ENCODE measurements at regions not wholly inside any gene's neighbourhood (a gene's known extent, or its start where the extent isn't known, plus 50 kb on each side); places are given as distances from the start of the nearest gene placed in this dataset.

DNA sequence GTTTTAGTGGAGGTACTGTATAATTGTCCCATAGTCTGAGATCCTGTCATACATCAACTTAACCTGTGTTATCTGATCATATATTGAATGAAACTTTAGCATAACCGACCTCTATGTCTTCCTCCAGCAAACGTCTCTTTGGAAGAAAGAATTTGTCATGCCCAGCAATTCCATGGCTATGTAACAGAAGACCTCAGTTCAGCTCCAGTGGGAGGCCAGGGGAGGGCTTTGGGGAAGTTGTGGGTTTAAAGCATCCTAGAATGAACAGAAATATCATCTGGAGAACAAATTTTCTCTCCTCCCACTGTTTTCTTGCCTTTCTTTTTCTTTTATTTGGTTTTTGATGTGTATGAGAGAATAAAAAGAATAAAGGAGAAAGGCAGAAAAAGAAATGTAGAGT is 164.5 kb downstream of the GAS1 start:
- H3K4me1 ChIP-seq (ENCODE audit: control insufficient read depth in 3 of 3, insufficient read depth in 3 of 3, low read length in 3 of 3), result no peaks in the 10 kb centered on the region
- no peak overlapping the region for H3K4me3 ChIP-seq (ENCODE audit: low read length in 3 of 3)
- H3K27me3 ChIP-seq (ENCODE audit: control insufficient read depth in 3 of 3, insufficient read depth in 3 of 3, low read length in 3 of 3), result peaks cover 0 to 2% (median 0%) of the 10 kb centered on the region in 3 donors
- H3K9me3 ChIP-seq (ENCODE audit: control insufficient read depth in 3 of 3, low read length in 3 of 3), result no peaks in the 10 kb centered on the region
- no peaks in the 10 kb centered on the region for H3K36me3 ChIP-seq (ENCODE audit: control insufficient read depth in 3 of 3, insufficient read depth in 3 of 3, low read length in 3 of 3)
- no peak overlapping the region for H3K9ac ChIP-seq (ENCODE audit: low read depth in 1 of 3, low read length in 3 of 3)
- H3K27ac ChIP-seq (ENCODE audit: low read depth, low read length), result no peak overlapping the region

DNA sequence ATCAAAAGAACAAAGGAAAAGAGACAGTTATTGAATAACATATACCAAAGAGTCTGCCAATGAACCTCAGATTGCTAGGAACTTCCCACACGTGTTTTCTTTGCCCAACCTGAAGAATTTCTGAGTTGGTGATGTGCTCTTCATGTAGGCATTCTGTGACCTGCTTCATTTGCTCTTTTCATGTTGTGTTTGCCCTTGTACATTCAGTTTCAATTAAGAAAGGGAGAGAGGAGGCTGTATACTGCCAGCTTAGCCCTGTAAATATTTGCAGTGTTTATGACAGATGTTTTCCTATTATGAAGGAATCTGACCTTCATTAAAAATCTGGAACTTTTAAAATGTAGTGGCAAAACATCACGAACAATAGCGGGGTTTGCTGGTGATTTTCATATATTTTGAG is 168.5 kb downstream of the GAS1 start:
- Histone ChIP-seq H3K4me1 (ENCODE audit: control insufficient read depth in 3 of 3, insufficient read depth in 3 of 3, low read length in 3 of 3) (peaks cover 0 to 1% (median 0%) of the 10 kb centered on the region in 3 donors), H3K9me3 (ENCODE audit: control insufficient read depth in 3 of 3, low read length in 3 of 3) (no peaks in the 10 kb centered on the region), H3K4me3 (ENCODE audit: low read length in 3 of 3) (no peak overlapping the region), H3K27ac (ENCODE audit: low read depth, low read length) (no peak overlapping the region), H3K27me3 (ENCODE audit: control insufficient read depth in 3 of 3, insufficient read depth in 3 of 3, low read length in 3 of 3) (no peaks in the 10 kb centered on the region), H3K36me3 (ENCODE audit: control insufficient read depth in 3 of 3, insufficient read depth in 3 of 3, low read length in 3 of 3) (no peaks in the 10 kb centered on the region), H3K9ac (ENCODE audit: low read depth in 1 of 3, low read length in 3 of 3) (no peak overlapping the region)

DNA sequence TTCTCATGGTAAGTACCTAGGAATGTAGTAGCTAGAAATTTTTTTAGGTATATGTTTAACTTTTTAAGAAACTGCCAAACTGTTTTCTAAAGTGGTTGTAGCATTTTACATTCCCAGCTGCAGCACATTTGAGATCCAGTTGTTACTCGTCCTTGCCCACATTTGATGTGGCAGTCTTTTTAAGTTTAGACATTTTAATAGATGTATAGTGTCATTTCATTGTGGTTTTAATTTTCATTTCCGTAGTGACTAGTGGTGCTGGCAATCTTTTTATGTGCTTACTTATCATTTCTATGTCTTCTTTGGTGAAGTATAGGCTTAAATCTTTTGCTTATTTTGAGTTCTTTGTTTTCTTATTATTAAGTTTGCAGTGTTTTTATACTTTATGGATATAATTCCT is 171.6 kb downstream of the GAS1 start:
- Histone ChIP-seq H3K36me3 (ENCODE audit: control insufficient read depth in 3 of 3, insufficient read depth in 3 of 3, low read length in 3 of 3) (no peaks in the 10 kb centered on the region), H3K9ac (ENCODE audit: low read depth in 1 of 3, low read length in 3 of 3) (no peak overlapping the region), H3K27me3 (ENCODE audit: control insufficient read depth in 3 of 3, insufficient read depth in 3 of 3, low read length in 3 of 3) (no peaks in the 10 kb centered on the region), H3K27ac (ENCODE audit: low read depth, low read length) (no peak overlapping the region), H3K9me3 (ENCODE audit: control insufficient read depth in 3 of 3, low read length in 3 of 3) (no peaks in the 10 kb centered on the region), H3K4me1 (ENCODE audit: control insufficient read depth in 3 of 3, insufficient read depth in 3 of 3, low read length in 3 of 3) (peaks cover 0 to 3% (median 0%) of the 10 kb centered on the region in 3 donors), H3K4me3 (ENCODE audit: low read length in 3 of 3) (no peak overlapping the region)

DNA sequence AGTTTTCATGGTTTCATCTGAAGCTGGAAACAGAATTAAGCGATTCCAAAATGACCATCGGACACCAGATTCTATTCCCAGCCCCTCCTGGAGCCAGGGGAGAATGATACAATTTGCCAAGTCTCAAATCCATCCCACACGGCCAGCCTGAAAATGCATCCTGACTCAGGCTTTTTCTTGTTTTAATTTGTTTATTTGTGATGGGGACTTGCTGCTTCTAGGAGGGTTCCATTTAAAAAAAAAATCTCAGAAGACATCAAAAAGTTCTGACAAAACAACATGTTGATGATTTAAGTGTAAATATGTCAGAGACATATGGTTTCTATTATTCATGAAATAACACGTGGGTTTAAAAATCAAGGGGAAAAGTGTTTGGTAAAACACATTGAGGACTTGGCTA is 173.2 kb downstream of the GAS1 start:
- Histone ChIP-seq H3K27ac (ENCODE audit: low read depth, low read length) (no peak overlapping the region), H3K9ac (ENCODE audit: low read depth in 1 of 3, low read length in 3 of 3) (no peak overlapping the region), H3K36me3 (ENCODE audit: control insufficient read depth in 3 of 3, insufficient read depth in 3 of 3, low read length in 3 of 3) (no peaks in the 10 kb centered on the region), H3K4me1 (ENCODE audit: control insufficient read depth in 3 of 3, insufficient read depth in 3 of 3, low read length in 3 of 3) (peaks cover 0 to 3% (median 0%) of the 10 kb centered on the region in 3 donors), H3K9me3 (ENCODE audit: control insufficient read depth in 3 of 3, low read length in 3 of 3) (no peaks in the 10 kb centered on the region), H3K4me3 (ENCODE audit: low read length in 3 of 3) (no peak overlapping the region), H3K27me3 (ENCODE audit: control insufficient read depth in 3 of 3, insufficient read depth in 3 of 3, low read length in 3 of 3) (no peaks in the 10 kb centered on the region)

DNA sequence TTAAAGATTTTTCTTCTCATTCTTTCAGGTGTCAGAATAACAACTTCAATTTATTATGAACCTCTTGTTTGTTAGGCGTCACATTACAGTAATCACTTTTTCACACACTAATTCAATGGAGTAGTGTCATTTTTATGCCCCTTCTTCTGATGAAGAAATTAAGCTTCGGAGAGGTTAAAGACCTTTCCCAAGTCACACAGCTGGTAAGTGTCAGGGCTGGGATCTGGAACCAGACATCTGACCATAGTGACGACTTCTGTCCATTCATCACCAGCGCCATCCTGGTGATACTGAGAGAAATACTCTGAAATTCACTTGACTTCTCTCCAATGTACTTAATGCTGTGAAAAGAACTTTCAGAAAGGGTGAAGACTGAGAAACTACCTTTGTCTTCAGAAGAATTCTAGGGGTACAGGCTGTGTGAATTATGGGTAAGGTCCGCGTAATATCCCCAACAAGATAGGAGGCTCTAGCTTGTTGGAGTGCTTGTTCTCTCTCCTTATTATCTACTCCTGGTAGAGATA is 173.8 kb downstream of the GAS1 start:
- Histone ChIP-seq H3K27ac (ENCODE audit: low read depth, low read length) (no peak overlapping the region), H3K4me3 (ENCODE audit: low read length in 3 of 3) (no peak overlapping the region), H3K36me3 (ENCODE audit: control insufficient read depth in 3 of 3, insufficient read depth in 3 of 3, low read length in 3 of 3) (no peaks in the 10 kb centered on the region), H3K4me1 (ENCODE audit: control insufficient read depth in 3 of 3, insufficient read depth in 3 of 3, low read length in 3 of 3) (peaks cover 0 to 3% (median 0%) of the 10 kb centered on the region in 3 donors), H3K9me3 (ENCODE audit: control insufficient read depth in 3 of 3, low read length in 3 of 3) (no peaks in the 10 kb centered on the region), H3K9ac (ENCODE audit: low read depth in 1 of 3, low read length in 3 of 3) (no peak overlapping the region), H3K27me3 (ENCODE audit: control insufficient read depth in 3 of 3, insufficient read depth in 3 of 3, low read length in 3 of 3) (no peaks in the 10 kb centered on the region)

DNA sequence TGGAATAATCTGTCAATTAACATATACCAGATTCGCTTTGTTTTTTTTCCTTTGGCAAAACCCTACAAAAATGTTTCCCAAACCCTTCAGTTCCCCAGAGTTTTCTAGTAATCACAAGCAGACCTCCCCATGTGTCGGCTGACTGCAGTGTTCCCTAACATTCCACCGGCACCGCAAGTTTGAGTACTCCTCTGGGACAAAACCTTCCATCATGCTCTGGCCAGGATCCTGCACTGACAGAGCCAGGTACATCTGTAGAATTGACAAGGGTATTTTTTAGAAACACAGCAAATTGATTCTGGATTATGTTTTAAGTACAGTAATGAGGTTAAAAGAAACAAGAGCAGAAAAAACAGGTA is 174.7 kb downstream of the GAS1 start:
- Histone ChIP-seq H3K4me3 (ENCODE audit: low read length in 3 of 3) (no peak overlapping the region), H3K9me3 (ENCODE audit: control insufficient read depth in 3 of 3, low read length in 3 of 3) (no peaks in the 10 kb centered on the region), H3K27me3 (ENCODE audit: control insufficient read depth in 3 of 3, insufficient read depth in 3 of 3, low read length in 3 of 3) (no peaks in the 10 kb centered on the region), H3K4me1 (ENCODE audit: control insufficient read depth in 3 of 3, insufficient read depth in 3 of 3, low read length in 3 of 3) (peaks cover 0 to 3% (median 0%) of the 10 kb centered on the region in 3 donors), H3K36me3 (ENCODE audit: control insufficient read depth in 3 of 3, insufficient read depth in 3 of 3, low read length in 3 of 3) (no peaks in the 10 kb centered on the region), H3K27ac (ENCODE audit: low read depth, low read length) (no peak overlapping the region), H3K9ac (ENCODE audit: low read depth in 1 of 3, low read length in 3 of 3) (no peak overlapping the region)

DNA sequence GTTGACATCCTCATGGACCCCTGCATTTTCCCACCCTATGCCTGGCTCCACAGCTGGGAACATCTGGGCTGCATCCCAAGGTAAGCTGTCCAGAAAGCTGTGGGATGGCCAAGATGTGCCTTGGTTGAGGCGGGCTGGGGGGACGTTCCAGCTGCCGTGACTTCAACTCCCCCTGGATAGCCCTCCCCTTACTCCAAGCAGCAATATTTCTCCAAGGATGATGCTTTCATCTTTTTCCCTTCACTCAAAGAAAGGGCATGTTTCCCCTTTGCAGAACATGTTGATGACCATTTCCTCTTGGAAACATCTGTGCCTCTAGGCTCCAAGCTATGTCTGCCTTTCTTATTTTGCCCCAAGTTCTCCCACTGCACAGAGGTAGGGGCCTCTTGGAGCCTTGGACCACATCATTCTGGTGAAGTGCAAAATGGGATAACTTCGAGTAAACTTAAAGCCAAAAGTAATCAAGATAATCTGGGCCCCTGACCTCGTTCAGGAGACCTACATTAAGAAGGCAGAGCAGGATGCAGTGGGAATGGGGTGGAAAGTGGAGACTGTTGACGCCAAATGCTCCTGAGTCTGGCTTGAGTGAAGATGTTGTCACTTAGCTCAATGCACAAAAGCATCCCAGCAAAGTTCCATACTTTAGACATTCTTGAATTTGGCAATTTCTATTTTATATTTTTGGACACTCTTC is 175.2 kb downstream of the GAS1 start:
- Histone ChIP-seq H3K27ac (ENCODE audit: low read depth, low read length) (no peak overlapping the region), H3K4me1 (ENCODE audit: control insufficient read depth in 3 of 3, insufficient read depth in 3 of 3, low read length in 3 of 3) (peaks cover 0 to 3% (median 0%) of the 10 kb centered on the region in 3 donors), H3K4me3 (ENCODE audit: low read length in 3 of 3) (no peak overlapping the region), H3K9ac (ENCODE audit: low read depth in 1 of 3, low read length in 3 of 3) (no peak overlapping the region), H3K36me3 (ENCODE audit: control insufficient read depth in 3 of 3, insufficient read depth in 3 of 3, low read length in 3 of 3) (no peaks in the 10 kb centered on the region), H3K27me3 (ENCODE audit: control insufficient read depth in 3 of 3, insufficient read depth in 3 of 3, low read length in 3 of 3) (no peaks in the 10 kb centered on the region), H3K9me3 (ENCODE audit: control insufficient read depth in 3 of 3, low read length in 3 of 3) (no peaks in the 10 kb centered on the region)

DNA sequence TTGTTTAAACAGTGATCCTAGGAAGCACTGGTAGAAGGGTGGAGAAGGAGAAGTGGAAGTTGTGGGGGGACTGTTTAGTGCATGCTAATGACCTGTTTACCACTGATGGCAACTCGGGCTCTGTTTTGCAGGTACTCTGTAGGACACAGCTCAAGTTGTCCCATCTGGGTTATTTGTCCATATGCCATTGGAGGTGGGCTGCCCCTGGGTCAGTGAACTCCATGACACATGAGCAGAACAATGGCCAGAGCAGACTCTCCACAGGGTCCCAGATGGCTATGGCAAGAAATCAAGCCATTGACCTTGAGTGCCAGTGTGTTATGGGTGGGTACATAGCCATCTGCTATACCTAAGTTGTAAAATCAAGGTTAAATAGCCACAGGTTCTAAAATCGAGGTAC is 175.9 kb downstream of the GAS1 start:
- no peaks in the 10 kb centered on the region for H3K9me3 ChIP-seq (ENCODE audit: control insufficient read depth in 3 of 3, low read length in 3 of 3)

DNA sequence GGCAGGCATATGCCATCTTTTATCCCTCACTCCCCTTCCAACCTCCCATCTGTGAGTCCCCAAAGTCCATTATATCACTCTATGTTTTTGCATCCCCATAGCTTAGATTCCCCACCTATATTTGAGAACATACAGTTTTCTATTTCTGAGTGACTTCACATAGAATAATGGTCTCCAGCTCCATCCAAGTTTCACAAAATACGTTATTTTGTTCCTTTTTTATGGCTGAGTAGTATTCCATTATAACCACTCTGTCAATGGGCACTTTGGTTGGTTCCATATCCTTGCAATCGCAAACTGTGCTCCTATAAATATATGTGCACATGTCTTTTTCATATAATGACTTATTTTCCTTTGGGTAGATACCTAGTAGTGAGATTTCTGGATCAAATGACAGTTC is 178.6 kb downstream of the GAS1 start:
- Histone ChIP-seq H3K27me3 (ENCODE audit: control insufficient read depth in 3 of 3, insufficient read depth in 3 of 3, low read length in 3 of 3) (peaks cover 0 to 4% (median 0%) of the 10 kb centered on the region in 3 donors), H3K9ac (ENCODE audit: low read depth in 1 of 3, low read length in 3 of 3) (no peak overlapping the region), H3K4me3 (ENCODE audit: low read length in 3 of 3) (no peak overlapping the region), H3K36me3 (ENCODE audit: control insufficient read depth in 3 of 3, insufficient read depth in 3 of 3, low read length in 3 of 3) (no peaks in the 10 kb centered on the region), H3K9me3 (ENCODE audit: control insufficient read depth in 3 of 3, low read length in 3 of 3) (no peaks in the 10 kb centered on the region), H3K27ac (ENCODE audit: low read depth, low read length) (no peak overlapping the region), H3K4me1 (ENCODE audit: control insufficient read depth in 3 of 3, insufficient read depth in 3 of 3, low read length in 3 of 3) (peaks cover 0 to 2% (median 1%) of the 10 kb centered on the region in 3 donors)

More for the DNA sequence above, 175.9 kb downstream of the GAS1 start:
- Histone ChIP-seq H3K9ac (ENCODE audit: low read depth in 1 of 3, low read length in 3 of 3) (no peak overlapping the region), H3K27me3 (ENCODE audit: control insufficient read depth in 3 of 3, insufficient read depth in 3 of 3, low read length in 3 of 3) (no peaks in the 10 kb centered on the region), H3K27ac (ENCODE audit: low read depth, low read length) (no peak overlapping the region), H3K4me1 (ENCODE audit: control insufficient read depth in 3 of 3, insufficient read depth in 3 of 3, low read length in 3 of 3) (peaks cover 0 to 3% (median 0%) of the 10 kb centered on the region in 3 donors), H3K36me3 (ENCODE audit: control insufficient read depth in 3 of 3, insufficient read depth in 3 of 3, low read length in 3 of 3) (no peaks in the 10 kb centered on the region), H3K4me3 (ENCODE audit: low read length in 3 of 3) (no peak overlapping the region)

DNA sequence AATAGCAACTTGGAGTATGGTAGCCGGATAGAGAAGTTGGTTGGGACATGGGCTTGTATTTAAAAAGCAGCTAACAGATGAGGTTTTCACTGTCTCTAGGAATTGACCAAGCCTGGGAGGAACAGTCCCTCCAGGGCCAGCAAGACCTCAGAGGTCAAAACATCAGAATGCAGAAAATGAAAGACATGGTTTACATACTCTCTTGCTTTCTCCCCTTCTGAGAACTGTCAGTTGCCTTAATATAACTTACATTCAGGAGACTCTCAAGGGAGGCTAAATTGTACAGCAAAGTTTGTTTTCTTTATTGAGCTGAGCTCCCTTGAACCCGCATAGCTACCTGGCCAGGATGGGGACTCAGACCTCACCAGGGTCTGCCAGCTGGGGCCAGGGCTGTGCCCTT is 179.3 kb downstream of the GAS1 start:
- H3K36me3 ChIP-seq (ENCODE audit: control insufficient read depth in 3 of 3, insufficient read depth in 3 of 3, low read length in 3 of 3), result no peaks in the 10 kb centered on the region
- peaks cover 0 to 2% (median 0%) of the 10 kb centered on the region in 3 donors for H3K4me1 ChIP-seq (ENCODE audit: control insufficient read depth in 3 of 3, insufficient read depth in 3 of 3, low read length in 3 of 3)
- H3K9ac ChIP-seq (ENCODE audit: low read depth in 1 of 3, low read length in 3 of 3), result no peak overlapping the region
- H3K9me3 ChIP-seq (ENCODE audit: control insufficient read depth in 3 of 3, low read length in 3 of 3), result no peaks in the 10 kb centered on the region
- no peak overlapping the region for H3K27ac ChIP-seq (ENCODE audit: low read depth, low read length)
- no peak overlapping the region for H3K4me3 ChIP-seq (ENCODE audit: low read length in 3 of 3)
- H3K27me3 ChIP-seq (ENCODE audit: control insufficient read depth in 3 of 3, insufficient read depth in 3 of 3, low read length in 3 of 3), result peaks cover 0 to 4% (median 0%) of the 10 kb centered on the region in 3 donors
